Bone marrow (tissue), 2 donors: ENCODE measurements at regions not wholly inside any gene's neighbourhood (a gene's known extent, or its start where the extent isn't known, plus 50 kb on each side); places are given as distances from the start of the nearest gene placed in this dataset.

ENCODE experiments used
- DNase-seq, 2 donors: peaks; one replicate each; lab custom pipeline; 2025; lab: John Stamatoyannopoulos, UW

GRCh38 chr18:39521164-39521563 is 1955.6 kb upstream of the CELF4 start:
- no peak for DNase-seq

- DNase-seq = no peak
These were observed 1954.1 kb upstream of the CELF4 start for GRCh38 chr18:39519741-39520140.

- no peak for DNase-seq
These were observed 1949.7 kb upstream of the CELF4 start for GRCh38 chr18:39515299-39515698.

- no peak for DNase-seq
These were observed 1947.6 kb upstream of the CELF4 start for GRCh38 chr18:39513186-39513585.

- no peak for DNase-seq
These were observed 1941.2 kb upstream of the CELF4 start for GRCh38 chr18:39506581-39507330.

- DNase-seq = no peak
These were observed 1934.7 kb upstream of the CELF4 start for GRCh38 chr18:39500306-39500705.

GRCh38 chr18:39497821-39498220 is 1932.2 kb upstream of the CELF4 start:
- DNase-seq = no peak

GRCh38 chr18:39496986-39497385 is 1931.4 kb upstream of the CELF4 start:
- DNase-seq = no peak

- no peak for DNase-seq
These were observed 1928.8 kb upstream of the CELF4 start for GRCh38 chr18:39494211-39494896.

- DNase-seq = no peak
These were observed 1925.8 kb upstream of the CELF4 start for GRCh38 chr18:39491408-39491807.

GRCh38 chr18:39489431-39489830 is 1923.8 kb upstream of the CELF4 start:
- no peak for DNase-seq

- no peak for DNase-seq
These were observed 1922.3 kb upstream of the CELF4 start for GRCh38 chr18:39487932-39488331.

- no peak for DNase-seq
These were observed 1920.7 kb upstream of the CELF4 start for GRCh38 chr18:39486268-39486667.

GRCh38 chr18:39485696-39486095 is 1920.1 kb upstream of the CELF4 start:
- no peak for DNase-seq

GRCh38 chr18:39481281-39481680 is 1915.7 kb upstream of the CELF4 start:
- no peak for DNase-seq

GRCh38 chr18:39480494-39481195 is 1915.0 kb upstream of the CELF4 start:
- DNase-seq = no peak

GRCh38 chr18:39464006-39464405 is 1898.4 kb upstream of the CELF4 start:
- DNase-seq = no peak

GRCh38 chr18:39462436-39462835 is 1896.8 kb upstream of the CELF4 start:
- no peak for DNase-seq

GRCh38 chr18:39460136-39460535 is 1894.5 kb upstream of the CELF4 start:
- DNase-seq = no peak

GRCh38 chr18:39455285-39455684 is 1889.7 kb upstream of the CELF4 start:
- DNase-seq = no peak

- no peak for DNase-seq
These were observed 1889.3 kb upstream of the CELF4 start for GRCh38 chr18:39454866-39455265.

GRCh38 chr18:39453882-39454281 is 1888.3 kb upstream of the CELF4 start:
- DNase-seq = peak in 1 of 2 donors; percentile 50

GRCh38 chr18:39453356-39453755 is 1887.8 kb upstream of the CELF4 start:
- no peak for DNase-seq
